ENCODE measurements at regions not wholly inside any gene's neighbourhood (a gene's known extent, or its start where the extent isn't known, plus 50 kb on each side); places are given as distances from the start of the nearest gene placed in this dataset.

- TF ChIP-seq CTCF (IDR thresholded peaks at IDR 0.05) = no peak
- no peak for TF ChIP-seq POLR2A (IDR thresholded peaks at IDR 0.05)
Measured at GRCh38 chr4:86443495-86443894, 83.6 kb upstream of the MAPK10 start.
